Neural progenitor cell (in vitro differentiated cells): ENCODE measurements at regions not wholly inside any gene's neighbourhood (a gene's known extent, or its start where the extent isn't known, plus 50 kb on each side); places are given as distances from the start of the nearest gene placed in this dataset.
A peak's percentile ranks its signal among the peaks of the same experiment; 100 is the strongest.

Source experiments
- DNase-seq: peaks from one replicate; pipeline ENCODE4 v3.0.0-alpha.2; 2016; ENCODE audit warnings: low spot score
- H2AFZ ChIP-seq: fragments of 200-600 bp; sonication (generic); replicated peaks from 2 replicates; pipeline ENCODE4 v1.6.1; 2016; ENCODE audit warnings: antibody characterized with exemption
- H3F3A ChIP-seq: fragments of 200-600 bp; sonication (generic); 2 replicates; pipeline ENCODE4 v1.6.1; 2016; ENCODE audit warnings: antibody characterized with exemption, low read depth
- H3K27ac ChIP-seq: fragments of 200-600 bp; sonication (generic); 2 replicates; pipeline ENCODE4 v1.5.1; 2016; ENCODE audit warnings: mild to moderate bottlenecking
- H3K27me3 ChIP-seq: fragments of 200-600 bp; sonication (generic); 2 replicates; pipeline ENCODE4 v1.6.1; 2016; ENCODE audit warnings: mild to moderate bottlenecking, moderate library complexity
- H3K36me3 ChIP-seq: fragments of 200-600 bp; sonication (generic); 2 replicates; pipeline ENCODE4 v1.5.1; 2016
- H3K4me1 ChIP-seq: fragments of 200-600 bp; sonication (generic); 2 replicates; pipeline ENCODE4 v1.6.1; 2016; ENCODE audit warnings: mixed run types
- H3K4me2 ChIP-seq: fragments of 200-600 bp; sonication (generic); 2 replicates; pipeline ENCODE4 v1.6.1; 2016
- H3K4me3 ChIP-seq: fragments of 200-600 bp; sonication (generic); 2 replicates; pipeline ENCODE4 v1.5.1; 2016
- H3K79me2 ChIP-seq: fragments of 200-600 bp; sonication (generic); 2 replicates; pipeline ENCODE4 v1.6.1; 2016; ENCODE audit warnings: low read depth
- H3K9ac ChIP-seq: fragments of 200-600 bp; sonication (generic); 2 replicates; pipeline ENCODE4 v1.6.1; 2016
- H3K9me3 ChIP-seq: fragments of 200-600 bp; sonication (generic); 2 replicates; pipeline ENCODE4 v1.5.1; 2016; ENCODE audit warnings: low read depth
- H4K20me1 ChIP-seq: fragments of 200-600 bp; sonication (generic); 2 replicates; pipeline ENCODE4 v1.6.1; 2016; ENCODE audit warnings: low read depth
- H3K27ac Mint-ChIP-seq: 3 replicates; pipeline ENCODE4 v1.8.0; 2021; ENCODE audit warnings: mixed read lengths
- H3K27me3 Mint-ChIP-seq: 2 replicates; pipeline ENCODE4 v1.8.0; 2022; ENCODE audit warnings: low read depth, mild to moderate bottlenecking, inconsistent platforms, moderate library complexity, mixed read lengths; ENCODE audit not compliant: insufficient read depth
- H3K36me3 Mint-ChIP-seq: 3 replicates; pipeline ENCODE4 v1.8.0; 2021; ENCODE audit warnings: mixed read lengths
- H3K4me1 Mint-ChIP-seq: 3 replicates; pipeline ENCODE4 v1.8.0; 2021; ENCODE audit warnings: mixed read lengths
- H3K4me3 Mint-ChIP-seq: 3 replicates; pipeline ENCODE4 v1.8.0; 2021; ENCODE audit warnings: mild to moderate bottlenecking, moderate library complexity, mixed read lengths
- H3K9me3 Mint-ChIP-seq: 3 replicates; pipeline ENCODE4 v1.8.0; 2020; ENCODE audit warnings: mixed read lengths
- CTCF ChIP-seq: fragments of 200-600 bp; sonication (generic); IDR thresholded peaks from 2 replicates; pipeline ENCODE4 v1.5.1; 2017; ENCODE audit warnings: antibody characterized with exemption, mild to moderate bottlenecking
- EZH2 ChIP-seq: fragments of 200-600 bp; sonication (generic); IDR thresholded peaks from 2 replicates; pipeline ENCODE4 v1.6.1; 2017; ENCODE audit warnings: antibody characterized with exemption, mild to moderate bottlenecking, moderate library complexity
- EZH2phosphoT487 ChIP-seq: fragments of 200-600 bp; sonication (generic); IDR thresholded peaks from 2 replicates; pipeline ENCODE4 v1.6.1; 2017; ENCODE audit warnings: antibody characterized with exemption

DNA sequence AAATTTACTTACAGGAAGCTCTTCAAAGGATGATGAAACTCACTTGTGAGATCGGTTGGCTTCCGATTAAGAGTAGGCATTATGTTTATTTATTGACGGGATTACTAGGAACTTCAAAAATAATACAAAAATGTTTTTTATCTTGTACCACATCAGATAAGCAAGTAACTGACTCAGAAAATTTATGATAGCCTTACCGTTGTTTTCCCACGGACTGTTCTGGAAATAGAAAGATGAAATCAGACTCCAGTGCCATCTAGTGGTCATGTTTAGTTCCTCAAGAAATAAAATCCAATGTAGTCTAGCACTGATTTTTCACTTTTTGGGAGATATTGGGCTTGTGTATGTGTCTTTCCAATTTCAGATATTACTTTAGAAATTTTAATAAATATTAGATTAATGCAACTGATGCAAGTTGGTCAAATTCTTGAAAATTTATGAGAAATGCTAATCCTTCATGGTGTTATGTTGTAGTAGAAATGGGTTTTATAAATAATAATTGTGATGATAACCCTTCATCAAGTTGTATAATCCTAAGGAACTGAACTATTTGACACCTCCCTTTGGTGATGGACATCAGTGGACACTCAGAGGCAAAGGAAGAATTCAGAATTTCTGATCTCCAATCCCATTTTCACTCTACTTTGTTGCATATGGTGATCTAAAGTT is 168.8 kb downstream of the TMEM26 start:
- H3K9me3 ChIP-seq = no peaks in the 10 kb centered on the region
- no peaks in the 10 kb centered on the region for H3F3A ChIP-seq
- H3K27ac ChIP-seq = no peak overlapping the region
- no peak overlapping the region for H2AFZ ChIP-seq
- no peaks in the 10 kb centered on the region for H3K79me2 ChIP-seq
- no peak overlapping the region for H3K9ac ChIP-seq
- Mint-ChIP-seq H3K27me3 (no peaks in the 10 kb centered on the region), H3K4me1 (no peaks in the 10 kb centered on the region), H3K9me3 (no peaks in the 10 kb centered on the region), H3K4me3 (no peak overlapping the region), H3K36me3 (no peaks in the 10 kb centered on the region), H3K27ac (no peak overlapping the region)
- H3K27me3 ChIP-seq = no peaks in the 10 kb centered on the region
- H4K20me1 ChIP-seq = no peaks in the 10 kb centered on the region
- DNase-seq = peak; percentile 61
- H3K4me2 ChIP-seq = no peak overlapping the region
- TF ChIP-seq CTCF (peak; percentile 86), EZH2 (no peak)
- no peaks in the 10 kb centered on the region for H3K4me1 ChIP-seq
- H3K4me3 ChIP-seq = no peak overlapping the region
- no peaks in the 10 kb centered on the region for H3K36me3 ChIP-seq

- H3K4me3 Mint-ChIP-seq = no peak overlapping the region
- Histone ChIP-seq H3K4me2 (no peak overlapping the region), H3K4me3 (no peak overlapping the region), H3K9me3 (no peaks in the 10 kb centered on the region), H3K4me1 (no peaks in the 10 kb centered on the region), H3K27me3 (no peaks in the 10 kb centered on the region), H4K20me1 (no peaks in the 10 kb centered on the region), H3K27ac (no peak overlapping the region), H3K9ac (no peak overlapping the region), H3K36me3 (no peaks in the 10 kb centered on the region), H3K79me2 (no peaks in the 10 kb centered on the region), H3F3A (no peaks in the 10 kb centered on the region), H2AFZ (no peak overlapping the region)
- no peaks in the 10 kb centered on the region for H3K27me3 Mint-ChIP-seq
- no peak overlapping the region for H3K27ac Mint-ChIP-seq
- no peak for DNase-seq
- no peaks in the 10 kb centered on the region for H3K4me1 Mint-ChIP-seq
- no peaks in the 10 kb centered on the region for H3K9me3 Mint-ChIP-seq
- no peaks in the 10 kb centered on the region for H3K36me3 Mint-ChIP-seq
- TF ChIP-seq CTCF (no peak), EZH2phosphoT487 (no peak), EZH2 (no peak)
Observed at GRCh38 chr10:61283481-61284221, 169.5 kb downstream of the TMEM26 start.

DNA sequence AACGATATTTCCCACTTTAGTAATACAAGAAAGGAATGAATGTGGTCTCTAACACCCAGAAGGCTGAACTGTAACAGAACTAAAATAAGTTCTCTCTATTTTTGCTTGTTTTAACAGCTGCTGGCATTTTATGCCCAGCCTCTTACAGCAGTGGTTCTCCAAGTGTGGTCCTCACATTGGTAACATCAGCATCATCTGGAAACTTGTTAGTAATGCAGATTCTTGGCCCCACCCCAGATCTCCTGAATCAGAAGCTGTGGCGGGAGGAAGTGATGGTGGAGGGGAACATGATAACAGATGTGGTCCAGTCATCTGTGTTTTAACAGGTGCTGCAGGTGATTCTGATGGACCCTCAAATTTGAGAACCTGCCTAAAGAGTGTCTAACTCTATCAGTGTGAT is 170.1 kb downstream of the TMEM26 start:
- Mint-ChIP-seq H3K9me3 (no peaks in the 10 kb centered on the region), H3K4me3 (no peak overlapping the region), H3K27me3 (no peaks in the 10 kb centered on the region), H3K4me1 (no peaks in the 10 kb centered on the region), H3K27ac (no peak overlapping the region), H3K36me3 (no peaks in the 10 kb centered on the region)
- H2AFZ ChIP-seq = no peak overlapping the region
- TF ChIP-seq EZH2phosphoT487 = no peak
- no peak for TF ChIP-seq CTCF
- no peak for TF ChIP-seq EZH2
- no peak overlapping the region for H3K27ac ChIP-seq
- no peaks in the 10 kb centered on the region for H4K20me1 ChIP-seq
- H3K79me2 ChIP-seq = no peaks in the 10 kb centered on the region
- no peak overlapping the region for H3K4me3 ChIP-seq
- no peak overlapping the region for H3K4me2 ChIP-seq
- no peaks in the 10 kb centered on the region for H3K27me3 ChIP-seq
- H3K9me3 ChIP-seq = no peaks in the 10 kb centered on the region
- H3F3A ChIP-seq = no peaks in the 10 kb centered on the region
- no peaks in the 10 kb centered on the region for H3K4me1 ChIP-seq
- H3K9ac ChIP-seq = no peak overlapping the region
- H3K36me3 ChIP-seq = no peaks in the 10 kb centered on the region
- DNase-seq = no peak
